HCT116 (cell line): ENCODE measurements at regions not wholly inside any gene's neighbourhood (a gene's known extent, or its start where the extent isn't known, plus 50 kb on each side); places are given as distances from the start of the nearest gene placed in this dataset.

Experiments used
- ATAC-seq: fragments of 200-7000 bp; cut with Tn5 transposase; 2 replicates; pipeline ENCODE4 v1.9.1; 2020; ENCODE audit warnings: mild to moderate bottlenecking, moderate library complexity
- BruUV-seq: library from RNA; stranded (reverse); fragments of 400-500 nt; replicated peaks from 2 replicates; lab custom pipeline; 2021; lab: Mats Ljungman, UMichigan
- CTCF ChIA-PET: fragments of 300-600 bp; sonication (Branson Sonifier 250); formaldehyde crosslinking; loops from one replicate; lab custom pipeline; 2021; ENCODE audit warnings: antibody characterized with exemption; lab: Charles Lee
- POLR2A ChIA-PET: fragments of 300-600, 350-600 bp; sonication (Branson Sonifier 250); formaldehyde crosslinking; loops from one replicate; lab custom pipeline; 2021; ENCODE audit warnings: antibody characterized with exemption; lab: Charles Lee
- RAD21 ChIA-PET, 2 experiments: fragments of 300-600 bp; sonication (Branson Sonifier 250); formaldehyde crosslinking; loops; one replicate each; lab custom pipeline; 2023; ENCODE audit warnings: low total read pairs in 2 of 2; ENCODE audit not compliant: uncharacterized antibody in 2 of 2, unreplicated experiment in 2 of 2, low non-redundant PET in 1 of 2; lab: Charles Lee
- DNase-seq: peaks from one replicate; pipeline ENCODE4 v3.0.0-alpha.2; 2010; ENCODE audit warnings: low read depth, low spot score
- H2AFZ ChIP-seq: fragments of 200-600 bp; shearing (Covaris generic), sonication (generic); 2 replicates; pipeline ENCODE4 v1.6.1; 2017; ENCODE audit warnings: low read depth, mixed run types, mixed read lengths, antibody characterized with exemption, low read length; ENCODE audit not compliant: poor library complexity, severe bottlenecking
- H3K27ac ChIP-seq: 2 replicates; pipeline ENCODE4 v1.5.1; 2012; ENCODE audit warnings: low read depth, low read length
- H3K27me3 ChIP-seq: fragments of 200-600 bp; sonication (generic); 2 replicates; pipeline ENCODE4 v1.6.1; 2016; ENCODE audit warnings: mixed run types, low read length, mixed read lengths; ENCODE audit not compliant: insufficient read depth
- H3K36me3 ChIP-seq, 2 experiments: fragments of 200-500 bp in 1 of 2; fragments of 200-600 bp in 1 of 2; sonication (Bioruptor generic) in 1 of 2; sonication (generic) in 1 of 2; 2 replicates each; pipeline versions ENCODE4 v1.5.1 to v1.6.1; 2014 to 2016; ENCODE audit warnings: low read length in 2 of 2, inconsistent platforms in 1 of 2, mixed read lengths in 1 of 2, mixed run types in 1 of 2; ENCODE audit not compliant: insufficient read depth in 2 of 2, control insufficient read depth in 1 of 2
- H3K4me1 ChIP-seq, 2 experiments: fragments of 200-600 bp in 1 of 2; sonication (generic) in 1 of 2; 2 replicates each; pipeline versions ENCODE4 v1.5.1 to v1.6.1; 2012 to 2017; ENCODE audit warnings: low read length in 2 of 2, inconsistent platforms in 1 of 2, mild to moderate bottlenecking in 1 of 2, mixed read lengths in 1 of 2, mixed run types in 1 of 2, moderate library complexity in 1 of 2; ENCODE audit not compliant: insufficient read depth in 2 of 2, control insufficient read depth in 1 of 2
- H3K4me2 ChIP-seq: fragments of 200-600 bp; sonication (generic); 2 replicates; pipeline ENCODE4 v1.6.1; 2017; ENCODE audit warnings: mixed run types, low read length, mixed read lengths
- H3K4me3 ChIP-seq, 2 experiments: fragments of 200-600 bp in 1 of 2; sonication (generic) in 1 of 2; replicated peaks in 1 of 2; 2 replicates each; pipeline ENCODE4 v1.5.1; 2011 to 2016; ENCODE audit warnings: low read length in 2 of 2, control low read depth in 1 of 2, low read depth in 1 of 2, mild to moderate bottlenecking in 1 of 2, mixed read lengths in 1 of 2, mixed run types in 1 of 2
- H3K79me2 ChIP-seq: fragments of 200-600 bp; sonication (generic); 2 replicates; pipeline ENCODE4 v1.6.1; 2017; ENCODE audit warnings: mild to moderate bottlenecking, mixed run types, low read length, moderate library complexity, mixed read lengths; ENCODE audit not compliant: insufficient read depth
- H3K9ac ChIP-seq: fragments of 200-600 bp; sonication (generic); 2 replicates; pipeline ENCODE4 v1.6.1; 2016; ENCODE audit warnings: low read length, mixed read lengths
- H3K9me2 ChIP-seq: fragments of 200-600 bp; sonication (generic), shearing (Covaris generic); 2 replicates; pipeline ENCODE4 v1.6.1; 2017; ENCODE audit warnings: mixed run types, mild to moderate bottlenecking, moderate library complexity; ENCODE audit not compliant: insufficient read depth
- H3K9me3 ChIP-seq, 2 experiments: fragments of 200-500 bp in 1 of 2; fragments of 200-600 bp in 1 of 2; sonication (Bioruptor generic) in 1 of 2; sonication (generic) in 1 of 2; 2 replicates each; pipeline ENCODE4 v1.6.1; 2014 to 2017; ENCODE audit warnings: low read length in 2 of 2, mixed read lengths in 2 of 2, inconsistent platforms in 1 of 2, low read depth in 1 of 2, mild to moderate bottlenecking in 1 of 2, mixed run types in 1 of 2, moderate library complexity in 1 of 2; ENCODE audit not compliant: control insufficient read depth in 1 of 2, insufficient read depth in 1 of 2
- H4K20me1 ChIP-seq: fragments of 200-600 bp; sonication (generic), shearing (Covaris generic); 2 replicates; pipeline ENCODE4 v1.6.1; 2017; ENCODE audit warnings: mixed run types, mild to moderate bottlenecking, moderate library complexity; ENCODE audit not compliant: insufficient read depth
- CBX3 ChIP-seq: IDR thresholded peaks from 2 replicates; pipeline ENCODE4 v1.6.1; 2012; ENCODE audit warnings: low read depth
- CEBPB ChIP-seq: IDR thresholded peaks from 2 replicates; pipeline ENCODE4 v1.6.1; 2012; ENCODE audit warnings: low read depth
- EGR1 ChIP-seq: IDR thresholded peaks from 2 replicates; pipeline ENCODE4 v1.6.1; 2012; ENCODE audit warnings: low read depth
- ELF1 ChIP-seq: IDR thresholded peaks from 2 replicates; pipeline ENCODE4 v1.6.1; 2012; ENCODE audit warnings: low read depth, borderline replicate concordance
- FOSL1 ChIP-seq: IDR thresholded peaks from 2 replicates; pipeline ENCODE4 v1.6.1; 2012; ENCODE audit warnings: low read depth
- POLR2A ChIP-seq: IDR thresholded peaks from 2 replicates; pipeline ENCODE4 v1.7.0; 2011; ENCODE audit warnings: borderline replicate concordance; ENCODE audit not compliant: insufficient read depth, insufficient read length; ENCODE audit errors: extremely low read depth
- POLR2AphosphoS5 ChIP-seq: IDR thresholded peaks from 2 replicates; pipeline ENCODE4 v1.6.1; 2011; ENCODE audit warnings: mild to moderate bottlenecking, low read depth, low read length, moderate library complexity
- ZFX ChIP-seq: fragments of 450-650 bp; IDR thresholded peaks from 2 replicates; pipeline ENCODE4 v1.6.1; 2017
- ZNF274 ChIP-seq: fragments of 200-500 bp; sonication (Bioruptor generic); IDR thresholded peaks from 2 replicates; pipeline ENCODE4 v1.6.1; 2014; ENCODE audit warnings: mild to moderate bottlenecking, low read depth, low read length, inconsistent platforms
- intact Hi-C: fragments of 100-400 bp; cut with micrococcal nuclease; formaldehyde crosslinking; loops from 2 replicates; pipeline ENCODE4 v1.10.0; 2022
- TF ChIP-seq, protein P1 (sequence below): IDR thresholded peaks from 2 replicates; pipeline ENCODE4 v1.6.1; 2012; ENCODE audit warnings: low read depth

- no peak overlapping the region for H3K4me2 ChIP-seq
- no peaks in the 10 kb centered on the region; a peak in 1 of 4 replicates for H3K4me1 ChIP-seq
- H2AFZ ChIP-seq, result no peak overlapping the region
- peaks cover 0 to 5% of the 10 kb centered on the region in 2 experiments; a peak in 1 of 4 replicates for H3K9me3 ChIP-seq
- H3K9ac ChIP-seq, result no peak overlapping the region
- no peak for DNase-seq
- H4K20me1 ChIP-seq, result no peaks in the 10 kb centered on the region
- ChIA-PET CTCF (no interaction called here), POLR2A (no interaction called here), RAD21 (no interaction called here)
- H3K9me2 ChIP-seq, result no peaks in the 10 kb centered on the region
- TF ChIP-seq CBX3 (no peak), ZNF274 (no peak), ELF1 (no peak), EGR1 (no peak), CEBPB (no peak), POLR2A (no peak), FOSL1 (no peak), ZFX (no peak), POLR2AphosphoS5 (no peak)
- TF ChIP-seq, protein P1, sequence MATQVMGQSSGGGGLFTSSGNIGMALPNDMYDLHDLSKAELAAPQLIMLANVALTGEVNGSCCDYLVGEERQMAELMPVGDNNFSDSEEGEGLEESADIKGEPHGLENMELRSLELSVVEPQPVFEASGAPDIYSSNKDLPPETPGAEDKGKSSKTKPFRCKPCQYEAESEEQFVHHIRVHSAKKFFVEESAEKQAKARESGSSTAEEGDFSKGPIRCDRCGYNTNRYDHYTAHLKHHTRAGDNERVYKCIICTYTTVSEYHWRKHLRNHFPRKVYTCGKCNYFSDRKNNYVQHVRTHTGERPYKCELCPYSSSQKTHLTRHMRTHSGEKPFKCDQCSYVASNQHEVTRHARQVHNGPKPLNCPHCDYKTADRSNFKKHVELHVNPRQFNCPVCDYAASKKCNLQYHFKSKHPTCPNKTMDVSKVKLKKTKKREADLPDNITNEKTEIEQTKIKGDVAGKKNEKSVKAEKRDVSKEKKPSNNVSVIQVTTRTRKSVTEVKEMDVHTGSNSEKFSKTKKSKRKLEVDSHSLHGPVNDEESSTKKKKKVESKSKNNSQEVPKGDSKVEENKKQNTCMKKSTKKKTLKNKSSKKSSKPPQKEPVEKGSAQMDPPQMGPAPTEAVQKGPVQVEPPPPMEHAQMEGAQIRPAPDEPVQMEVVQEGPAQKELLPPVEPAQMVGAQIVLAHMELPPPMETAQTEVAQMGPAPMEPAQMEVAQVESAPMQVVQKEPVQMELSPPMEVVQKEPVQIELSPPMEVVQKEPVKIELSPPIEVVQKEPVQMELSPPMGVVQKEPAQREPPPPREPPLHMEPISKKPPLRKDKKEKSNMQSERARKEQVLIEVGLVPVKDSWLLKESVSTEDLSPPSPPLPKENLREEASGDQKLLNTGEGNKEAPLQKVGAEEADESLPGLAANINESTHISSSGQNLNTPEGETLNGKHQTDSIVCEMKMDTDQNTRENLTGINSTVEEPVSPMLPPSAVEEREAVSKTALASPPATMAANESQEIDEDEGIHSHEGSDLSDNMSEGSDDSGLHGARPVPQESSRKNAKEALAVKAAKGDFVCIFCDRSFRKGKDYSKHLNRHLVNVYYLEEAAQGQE, result no peak
- BruUV-seq, result no TSS peak
- H3K79me2 ChIP-seq, result no peaks in the 10 kb centered on the region
- intact Hi-C loops, result no loop called here
- no peak for ATAC-seq
- H3K27ac ChIP-seq, result no peak overlapping the region
- H3K36me3 ChIP-seq, result no peaks in the 10 kb centered on the region
- no peak overlapping the region for H3K4me3 ChIP-seq
- H3K27me3 ChIP-seq, result no peaks in the 10 kb centered on the region
Measured at GRCh38 chr3:40627095-40627494, 102.3 kb downstream of the ZNF621 start.
